SK-N-MC (cell line): ENCODE measurements at regions not wholly inside any gene's neighbourhood (a gene's known extent, or its start where the extent isn't known, plus 50 kb on each side); places are given as distances from the start of the nearest gene placed in this dataset.

Source experiments
- EZH2 ChIP-seq: fragments of 200-600 bp; sonication (generic); IDR thresholded peaks from one replicate; pipeline ENCODE4 v1.6.1; 2017; ENCODE audit warnings: antibody characterized with exemption
- FOXP2 ChIP-seq: optimal IDR thresholded peaks from 2 replicates; pipeline ENCODE3; 2011; ENCODE audit warnings: mild to moderate bottlenecking, moderate library complexity; ENCODE audit not compliant: insufficient read depth; ENCODE audit errors: extremely low read length, control extremely low read depth
- POLR2AphosphoS5 ChIP-seq: IDR thresholded peaks from 2 replicates; pipeline ENCODE4 v1.6.1; 2012; ENCODE audit warnings: mild to moderate bottlenecking, low read depth, low read length, borderline replicate concordance

- TF ChIP-seq POLR2AphosphoS5 (no peak), EZH2 (no peak), FOXP2 (no peak)
Measured at GRCh38 chr12:62168411-62168810, 91.8 kb upstream of the USP15 start.
